Loucy (cell line): ENCODE measurements at regions not wholly inside any gene's neighbourhood (a gene's known extent, or its start where the extent isn't known, plus 50 kb on each side); places are given as distances from the start of the nearest gene placed in this dataset.

Experiments
- EZH2phosphoT487 ChIP-seq: fragments of 200-600 bp; IDR thresholded peaks from 2 replicates; pipeline ENCODE4 v1.6.1; 2018; ENCODE audit warnings: antibody characterized with exemption, mild to moderate bottlenecking, moderate library complexity, borderline replicate concordance
- TF ChIP-seq, protein P1 (sequence below): fragments of 200-600 bp; sonication (generic); conservative IDR thresholded peaks from 2 replicates; pipeline ENCODE4 v1.5.1; 2014; ENCODE audit warnings: mild to moderate bottlenecking, antibody characterized with exemption, low read length

DNA sequence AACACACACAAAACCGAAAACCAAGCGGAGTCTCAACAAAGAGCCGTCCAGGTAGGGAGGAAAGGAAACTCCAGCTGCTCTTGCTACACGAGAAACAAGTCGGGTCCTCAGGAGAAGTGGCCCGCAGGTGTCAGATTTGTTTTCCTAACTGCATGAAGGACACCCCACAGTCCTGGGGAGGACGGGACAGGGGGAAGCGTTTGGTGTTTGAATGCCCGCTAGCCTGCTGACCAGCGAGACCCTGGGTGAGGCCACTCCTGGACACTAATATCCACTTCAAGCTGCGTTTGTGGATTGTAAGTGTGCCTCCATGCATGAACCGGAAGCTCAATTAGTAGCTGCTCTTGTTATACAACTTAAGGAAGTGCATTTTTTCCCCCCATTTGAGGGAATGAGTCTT is 299.5 kb downstream of the MAF start:
- TF ChIP-seq, protein P1, sequence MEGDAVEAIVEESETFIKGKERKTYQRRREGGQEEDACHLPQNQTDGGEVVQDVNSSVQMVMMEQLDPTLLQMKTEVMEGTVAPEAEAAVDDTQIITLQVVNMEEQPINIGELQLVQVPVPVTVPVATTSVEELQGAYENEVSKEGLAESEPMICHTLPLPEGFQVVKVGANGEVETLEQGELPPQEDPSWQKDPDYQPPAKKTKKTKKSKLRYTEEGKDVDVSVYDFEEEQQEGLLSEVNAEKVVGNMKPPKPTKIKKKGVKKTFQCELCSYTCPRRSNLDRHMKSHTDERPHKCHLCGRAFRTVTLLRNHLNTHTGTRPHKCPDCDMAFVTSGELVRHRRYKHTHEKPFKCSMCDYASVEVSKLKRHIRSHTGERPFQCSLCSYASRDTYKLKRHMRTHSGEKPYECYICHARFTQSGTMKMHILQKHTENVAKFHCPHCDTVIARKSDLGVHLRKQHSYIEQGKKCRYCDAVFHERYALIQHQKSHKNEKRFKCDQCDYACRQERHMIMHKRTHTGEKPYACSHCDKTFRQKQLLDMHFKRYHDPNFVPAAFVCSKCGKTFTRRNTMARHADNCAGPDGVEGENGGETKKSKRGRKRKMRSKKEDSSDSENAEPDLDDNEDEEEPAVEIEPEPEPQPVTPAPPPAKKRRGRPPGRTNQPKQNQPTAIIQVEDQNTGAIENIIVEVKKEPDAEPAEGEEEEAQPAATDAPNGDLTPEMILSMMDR, result no peak
- no peak for TF ChIP-seq EZH2phosphoT487
